ENCODE measurements at regions not wholly inside any gene's neighbourhood (a gene's known extent, or its start where the extent isn't known, plus 50 kb on each side); places are given as distances from the start of the nearest gene placed in this dataset.

DNA sequence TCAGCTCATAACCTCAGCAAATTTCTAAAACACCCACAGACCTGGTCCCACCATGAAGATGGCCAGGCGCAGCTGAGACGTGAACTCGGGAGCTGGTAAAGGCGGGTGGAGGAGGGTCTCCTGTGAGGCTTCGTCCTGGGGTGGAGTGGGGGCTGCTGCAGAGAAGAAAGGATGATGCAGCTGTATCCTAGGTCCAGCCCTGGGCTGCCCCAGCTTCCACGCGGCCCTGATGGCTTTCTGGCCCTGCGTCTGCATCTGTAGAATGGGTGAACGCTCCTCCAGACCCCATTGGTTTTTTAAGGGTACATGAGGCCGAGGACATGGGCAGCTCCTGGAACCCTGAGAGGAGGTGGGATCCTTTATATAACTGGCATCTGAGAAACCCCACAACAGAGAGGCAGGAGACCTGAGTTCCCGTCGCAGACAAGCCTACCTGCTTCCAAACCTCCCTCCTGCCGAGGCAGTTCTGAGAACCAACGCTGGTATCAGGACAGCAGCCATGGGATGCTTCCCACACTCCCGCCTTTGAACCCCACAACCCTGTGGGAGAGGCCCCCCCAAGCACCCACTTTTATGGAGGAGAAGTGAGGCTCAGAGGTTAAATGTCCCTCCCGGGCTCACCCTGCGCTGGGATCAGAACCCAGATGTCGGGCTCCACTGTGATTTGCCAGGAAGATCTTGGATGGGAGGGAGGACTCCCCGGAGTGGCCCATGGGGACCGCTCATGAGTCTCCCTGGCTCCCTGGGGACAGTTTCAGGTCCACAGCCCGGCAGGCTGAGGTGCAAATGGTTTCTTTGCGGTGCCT lies 55.2 kb upstream of the FGF3 start:
- Mint-ChIP-seq H3K36me3 (no peaks in the 10 kb centered on the region), H3K4me1 (peaks cover 0 to 4% of the 10 kb centered on the region in 2 donors), H3K27ac (no peak overlapping the region), H3K9me3 (no peaks in the 10 kb centered on the region), H3K4me3 (no peak overlapping the region), H3K27me3 (ENCODE audit: low read depth in 2 of 2) (peaks cover 2 to 3% of the 10 kb centered on the region in 2 donors)
- H3K27ac ChIP-seq (ENCODE audit: low read length): no peak overlapping the region
- peak in 1 of 2 donors; percentile 8 for DNase-seq
- intact Hi-C loops (cut with micrococcal nuclease): no loop called here
- WGBS (ENCODE audit: insufficient coverage): 85% methylated on average over 22 of the region's 22 CpGs
- TF ChIP-seq, protein P1, sequence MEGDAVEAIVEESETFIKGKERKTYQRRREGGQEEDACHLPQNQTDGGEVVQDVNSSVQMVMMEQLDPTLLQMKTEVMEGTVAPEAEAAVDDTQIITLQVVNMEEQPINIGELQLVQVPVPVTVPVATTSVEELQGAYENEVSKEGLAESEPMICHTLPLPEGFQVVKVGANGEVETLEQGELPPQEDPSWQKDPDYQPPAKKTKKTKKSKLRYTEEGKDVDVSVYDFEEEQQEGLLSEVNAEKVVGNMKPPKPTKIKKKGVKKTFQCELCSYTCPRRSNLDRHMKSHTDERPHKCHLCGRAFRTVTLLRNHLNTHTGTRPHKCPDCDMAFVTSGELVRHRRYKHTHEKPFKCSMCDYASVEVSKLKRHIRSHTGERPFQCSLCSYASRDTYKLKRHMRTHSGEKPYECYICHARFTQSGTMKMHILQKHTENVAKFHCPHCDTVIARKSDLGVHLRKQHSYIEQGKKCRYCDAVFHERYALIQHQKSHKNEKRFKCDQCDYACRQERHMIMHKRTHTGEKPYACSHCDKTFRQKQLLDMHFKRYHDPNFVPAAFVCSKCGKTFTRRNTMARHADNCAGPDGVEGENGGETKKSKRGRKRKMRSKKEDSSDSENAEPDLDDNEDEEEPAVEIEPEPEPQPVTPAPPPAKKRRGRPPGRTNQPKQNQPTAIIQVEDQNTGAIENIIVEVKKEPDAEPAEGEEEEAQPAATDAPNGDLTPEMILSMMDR (IDR thresholded peaks at IDR 0.05): no peak
- no peaks in the 10 kb centered on the region for H3K4me1 ChIP-seq (ENCODE audit: control insufficient read depth, insufficient read depth, low read length)
- no peak overlapping the region for H3K4me3 ChIP-seq (ENCODE audit: low read length)
- no peaks in the 10 kb centered on the region for H3K9me3 ChIP-seq (ENCODE audit: control insufficient read depth, insufficient read depth, low read length)
- no peaks in the 10 kb centered on the region for H3K36me3 ChIP-seq (ENCODE audit: control insufficient read depth, insufficient read depth, low read length)
- ATAC-seq: no peak
- no peaks in the 10 kb centered on the region for H3K27me3 ChIP-seq (ENCODE audit: control insufficient read depth, insufficient read depth, low read length)

DNA sequence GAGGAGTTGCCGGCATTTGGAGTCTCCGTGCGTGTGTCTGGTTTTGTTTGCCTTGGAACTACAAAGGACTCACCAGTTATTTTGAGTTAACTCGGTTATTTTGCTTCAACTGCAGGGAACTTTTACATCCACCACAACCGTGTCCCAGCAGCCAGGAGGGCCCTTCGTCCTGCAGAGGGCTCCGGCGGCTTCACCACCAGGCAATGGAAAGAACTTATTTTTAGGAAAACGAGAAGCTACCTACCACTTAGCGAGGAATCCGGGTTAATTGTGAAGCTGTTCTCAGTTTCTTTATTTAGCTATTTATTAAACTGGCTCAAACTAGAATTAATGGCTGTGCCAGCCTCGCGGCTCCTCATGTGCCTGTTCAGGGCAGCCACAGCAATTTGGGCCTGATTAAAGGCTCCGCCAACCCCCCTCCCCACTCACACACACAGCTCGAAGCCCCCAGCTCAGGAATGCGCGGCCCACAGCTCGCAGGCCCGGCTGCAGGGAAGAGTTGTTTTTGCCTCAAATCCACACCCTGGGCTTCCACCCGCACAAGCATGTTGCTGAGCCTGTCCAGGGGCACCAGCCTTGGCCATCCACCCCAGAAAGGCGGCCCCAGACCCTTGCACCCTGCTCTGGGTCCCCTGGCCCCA lies 55.9 kb upstream of the FGF3 start:
- no peak for ATAC-seq

DNA sequence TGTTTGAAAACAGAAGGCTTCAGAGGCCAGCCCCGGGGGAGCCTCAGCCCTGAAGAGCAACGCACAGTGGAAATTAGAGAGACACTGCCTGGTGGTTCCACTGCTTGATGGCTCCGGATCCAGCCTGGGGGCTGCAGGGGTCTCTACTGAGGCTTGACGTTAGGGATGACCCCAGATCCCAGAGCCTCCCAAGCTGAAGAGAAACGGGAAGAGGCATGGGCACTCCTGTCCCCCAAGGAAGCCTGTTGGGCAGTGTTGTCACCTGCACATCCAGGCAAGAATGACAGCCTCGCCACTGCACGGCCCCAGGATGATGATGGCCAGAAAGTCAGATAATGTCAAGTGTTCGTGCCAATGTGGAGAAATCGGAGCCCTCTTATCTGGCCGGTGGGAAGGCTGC lies 56.8 kb upstream of the FGF3 start:
- Histone ChIP-seq H3K27me3 (ENCODE audit: control insufficient read depth, insufficient read depth, low read length) (no peaks in the 10 kb centered on the region), H3K4me1 (ENCODE audit: control insufficient read depth, insufficient read depth, low read length) (no peaks in the 10 kb centered on the region), H3K9me3 (ENCODE audit: control insufficient read depth, insufficient read depth, low read length) (no peaks in the 10 kb centered on the region), H3K4me3 (ENCODE audit: low read length) (no peak overlapping the region), H3K27ac (ENCODE audit: low read length) (no peak overlapping the region), H3K36me3 (ENCODE audit: control insufficient read depth, insufficient read depth, low read length) (no peaks in the 10 kb centered on the region)
- Mint-ChIP-seq H3K9me3 (no peaks in the 10 kb centered on the region), H3K27ac (no peak overlapping the region), H3K27me3 (ENCODE audit: low read depth in 2 of 2) (peaks cover 0 to 2% of the 10 kb centered on the region in 2 donors), H3K4me3 (no peak overlapping the region), H3K4me1 (peaks cover 0 to 4% of the 10 kb centered on the region in 2 donors), H3K36me3 (no peaks in the 10 kb centered on the region)
- intact Hi-C loops (cut with micrococcal nuclease): no loop called here
- ATAC-seq (no peak), DNase-seq (no peak)
- TF ChIP-seq, protein P1 (IDR thresholded peaks at IDR 0.05): no peak
- WGBS (ENCODE audit: insufficient coverage): 91% methylated on average over 10 of the region's 10 CpGs

More for the DNA sequence above, 55.9 kb upstream of the FGF3 start:
- 74% methylated on average over 21 of the region's 21 CpGs for WGBS (ENCODE audit: insufficient coverage)
- Mint-ChIP-seq H3K27me3 (ENCODE audit: low read depth in 2 of 2) (peaks cover 0 to 2% of the 10 kb centered on the region in 2 donors), H3K9me3 (no peaks in the 10 kb centered on the region), H3K4me3 (no peak overlapping the region), H3K36me3 (no peaks in the 10 kb centered on the region), H3K4me1 (peaks cover 0 to 4% of the 10 kb centered on the region in 2 donors), H3K27ac (no peak overlapping the region)
- Histone ChIP-seq H3K4me3 (ENCODE audit: low read length) (no peak overlapping the region), H3K27ac (ENCODE audit: low read length) (no peak overlapping the region), H3K4me1 (ENCODE audit: control insufficient read depth, insufficient read depth, low read length) (no peaks in the 10 kb centered on the region), H3K9me3 (ENCODE audit: control insufficient read depth, insufficient read depth, low read length) (no peaks in the 10 kb centered on the region), H3K36me3 (ENCODE audit: control insufficient read depth, insufficient read depth, low read length) (no peaks in the 10 kb centered on the region), H3K27me3 (ENCODE audit: control insufficient read depth, insufficient read depth, low read length) (no peaks in the 10 kb centered on the region)
- TF ChIP-seq, protein P1 (IDR thresholded peaks at IDR 0.05): no peak
- DNase-seq: no peak
- intact Hi-C loops (cut with micrococcal nuclease): no loop called here

All from natural killer cell (primary cell).